ENCODE measurements at regions not wholly inside any gene's neighbourhood (a gene's known extent, or its start where the extent isn't known, plus 50 kb on each side); places are given as distances from the start of the nearest gene placed in this dataset.

- H3K27ac ChIP-seq (ENCODE audit: low read depth in 1 of 2, low read length in 1 of 2): peak overlapping the region in 1 of 2 donors; percentile 12
- H3K36me3 ChIP-seq (ENCODE audit: control insufficient read depth in 4 of 4, insufficient read depth in 4 of 4, low read length in 4 of 4): no peaks in the 10 kb centered on the region
- H3K9me3 ChIP-seq (ENCODE audit: control insufficient read depth in 4 of 4, insufficient read depth in 3 of 4, low read length in 3 of 4): no peaks in the 10 kb centered on the region
- WGBS, 2 donors: 34 to 48% methylated on average over 18 of the region's 18 CpGs
- H3K4me3 ChIP-seq: no peak overlapping the region
- no peak overlapping the region for H3K9ac ChIP-seq (ENCODE audit: insufficient read depth in 1 of 2, low read length in 2 of 2)
- peaks cover 0 to 11% (median 0%) of the 10 kb centered on the region in 5 donors for H3K4me1 ChIP-seq (ENCODE audit: control insufficient read depth in 5 of 5, insufficient read depth in 5 of 5, low read length in 5 of 5)
- no peak for TF ChIP-seq CTCF (IDR thresholded peaks at IDR 0.05; ENCODE audit: control extremely low read depth, extremely low read depth)
- ATAC-seq (ENCODE audit: insufficient read depth, low FRiP score): no peak
- DNase-seq: peak; percentile 16 to 35 (median 18)
- H3K27me3 ChIP-seq (ENCODE audit: control insufficient read depth in 3 of 3, insufficient read depth in 3 of 3, low read length in 2 of 3): no peaks in the 10 kb centered on the region
Measured at GRCh38 chr21:35528116-35529042, 479.3 kb upstream of the RUNX1 start.

GRCh38 chr21:35527358-35527757 is 478.3 kb upstream of the RUNX1 start:
- Histone ChIP-seq H3K4me3 (no peak overlapping the region), H3K4me1 (ENCODE audit: control insufficient read depth in 5 of 5, insufficient read depth in 5 of 5, low read length in 5 of 5) (peaks cover 0 to 11% (median 0%) of the 10 kb centered on the region in 5 donors), H3K9me3 (ENCODE audit: control insufficient read depth in 4 of 4, insufficient read depth in 3 of 4, low read length in 3 of 4) (no peaks in the 10 kb centered on the region), H3K27me3 (ENCODE audit: control insufficient read depth in 3 of 3, insufficient read depth in 3 of 3, low read length in 2 of 3) (no peaks in the 10 kb centered on the region), H3K27ac (ENCODE audit: low read depth in 1 of 2, low read length in 1 of 2) (no peak overlapping the region), H3K36me3 (ENCODE audit: control insufficient read depth in 4 of 4, insufficient read depth in 4 of 4, low read length in 4 of 4) (no peaks in the 10 kb centered on the region), H3K9ac (ENCODE audit: insufficient read depth in 1 of 2, low read length in 2 of 2) (no peak overlapping the region)
- DNase-seq (no peak), ATAC-seq (ENCODE audit: insufficient read depth, low FRiP score) (no peak)
- no peak for TF ChIP-seq CTCF (IDR thresholded peaks at IDR 0.05; ENCODE audit: control extremely low read depth, extremely low read depth)
- WGBS, 2 donors: 97 to 98% methylated on average over 1 of the region's 1 CpG

GRCh38 chr21:35525443-35525842 is 476.3 kb upstream of the RUNX1 start:
- peaks cover 0 to 11% (median 0%) of the 10 kb centered on the region in 5 donors for H3K4me1 ChIP-seq (ENCODE audit: control insufficient read depth in 5 of 5, insufficient read depth in 5 of 5, low read length in 5 of 5)
- ATAC-seq (ENCODE audit: insufficient read depth, low FRiP score) (no peak), DNase-seq (no peak)
- no peaks in the 10 kb centered on the region for H3K9me3 ChIP-seq (ENCODE audit: control insufficient read depth in 4 of 4, insufficient read depth in 3 of 4, low read length in 3 of 4)
- H3K27ac ChIP-seq (ENCODE audit: low read depth in 1 of 2, low read length in 1 of 2): no peak overlapping the region
- no peak overlapping the region for H3K4me3 ChIP-seq
- no peak for TF ChIP-seq CTCF (IDR thresholded peaks at IDR 0.05; ENCODE audit: control extremely low read depth, extremely low read depth)
- H3K9ac ChIP-seq (ENCODE audit: insufficient read depth in 1 of 2, low read length in 2 of 2): no peak overlapping the region
- H3K36me3 ChIP-seq (ENCODE audit: control insufficient read depth in 4 of 4, insufficient read depth in 4 of 4, low read length in 4 of 4): no peaks in the 10 kb centered on the region
- WGBS, 2 donors: 24 to 45% methylated on average over 2 of the region's 2 CpGs
- H3K27me3 ChIP-seq (ENCODE audit: control insufficient read depth in 3 of 3, insufficient read depth in 3 of 3, low read length in 2 of 3): no peaks in the 10 kb centered on the region
